Esophagus muscularis mucosa (tissue), 4 donors: ENCODE measurements at regions not wholly inside any gene's neighbourhood (a gene's known extent, or its start where the extent isn't known, plus 50 kb on each side); places are given as distances from the start of the nearest gene placed in this dataset.

Experiments used
- EP300 ChIP-seq: sonication (generic); formaldehyde crosslinking; IDR thresholded peaks from one replicate; pipeline ENCODE4 v1.6.1; 2017; ENCODE audit warnings: antibody characterized with exemption
- POLR2A ChIP-seq: fragments of 450-650 bp; IDR thresholded peaks from one replicate; pipeline ENCODE4 v1.6.1; 2017; ENCODE audit warnings: antibody characterized with exemption, moderate library complexity, mild to moderate bottlenecking, low read depth
- TF ChIP-seq, protein P1 (sequence below), 3 experiments: fragments of 200-600 bp in 2 of 3; fragments of 450-650 bp in 1 of 3; sonication (generic) in 2 of 3; IDR thresholded peaks; one replicate each; pipeline ENCODE4 v1.5.1; 2017 to 2019; ENCODE audit warnings: antibody characterized with exemption in 3 of 3, mild to moderate bottlenecking in 2 of 3, moderate library complexity in 1 of 3

DNA sequence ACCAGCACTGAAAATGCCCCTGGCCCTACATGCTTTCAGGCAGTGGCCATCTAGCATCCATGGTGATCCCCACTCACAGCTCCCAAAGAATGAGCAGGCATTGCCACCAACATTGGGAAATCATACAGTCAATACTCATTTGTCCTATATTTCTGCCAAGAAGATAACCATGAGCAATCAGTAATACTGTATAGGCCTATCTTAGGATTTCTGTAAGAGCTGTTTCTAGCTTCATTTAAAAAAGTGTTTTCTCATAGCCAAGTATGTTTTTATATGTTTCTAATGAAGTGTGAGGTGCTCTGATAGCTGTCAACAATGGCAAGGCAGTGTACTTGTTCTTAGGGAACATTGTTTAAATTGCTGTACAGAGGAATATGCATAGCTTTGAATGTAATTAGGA, 428.7 kb downstream of the FGF9 start:
- TF ChIP-seq EP300 (no peak), POLR2A (no peak)
- TF ChIP-seq, protein P1, sequence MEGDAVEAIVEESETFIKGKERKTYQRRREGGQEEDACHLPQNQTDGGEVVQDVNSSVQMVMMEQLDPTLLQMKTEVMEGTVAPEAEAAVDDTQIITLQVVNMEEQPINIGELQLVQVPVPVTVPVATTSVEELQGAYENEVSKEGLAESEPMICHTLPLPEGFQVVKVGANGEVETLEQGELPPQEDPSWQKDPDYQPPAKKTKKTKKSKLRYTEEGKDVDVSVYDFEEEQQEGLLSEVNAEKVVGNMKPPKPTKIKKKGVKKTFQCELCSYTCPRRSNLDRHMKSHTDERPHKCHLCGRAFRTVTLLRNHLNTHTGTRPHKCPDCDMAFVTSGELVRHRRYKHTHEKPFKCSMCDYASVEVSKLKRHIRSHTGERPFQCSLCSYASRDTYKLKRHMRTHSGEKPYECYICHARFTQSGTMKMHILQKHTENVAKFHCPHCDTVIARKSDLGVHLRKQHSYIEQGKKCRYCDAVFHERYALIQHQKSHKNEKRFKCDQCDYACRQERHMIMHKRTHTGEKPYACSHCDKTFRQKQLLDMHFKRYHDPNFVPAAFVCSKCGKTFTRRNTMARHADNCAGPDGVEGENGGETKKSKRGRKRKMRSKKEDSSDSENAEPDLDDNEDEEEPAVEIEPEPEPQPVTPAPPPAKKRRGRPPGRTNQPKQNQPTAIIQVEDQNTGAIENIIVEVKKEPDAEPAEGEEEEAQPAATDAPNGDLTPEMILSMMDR (IDR thresholded peaks at IDR 0.05), result no peak
